PC-9 (cell line): ENCODE measurements at regions not wholly inside any gene's neighbourhood (a gene's known extent, or its start where the extent isn't known, plus 50 kb on each side); places are given as distances from the start of the nearest gene placed in this dataset.
"Not testable (repeated sequence)": the region's sequence is repeated elsewhere in the genome, so short reads cannot be mapped to it uniquely, and the experiment has no call there.

Source experiments
- BruUV-seq: library from RNA; stranded (reverse); fragments of 400-500 nt; replicated peaks from 2 replicates; lab custom pipeline; 2021; lab: Mats Ljungman, UMichigan
- CTCF ChIA-PET: fragments of 300-600 bp; sonication (Branson Sonifier 250); formaldehyde crosslinking; loops from one replicate; lab custom pipeline; 2022; ENCODE audit warnings: antibody characterized with exemption; lab: Charles Lee
- POLR2A ChIA-PET: fragments of 300-600 bp; sonication (Branson Sonifier 250); formaldehyde crosslinking; loops from one replicate; lab custom pipeline; 2022; ENCODE audit warnings: antibody characterized with exemption; ENCODE audit not compliant: unreplicated experiment; lab: Charles Lee
- DNase-seq, 2 experiments: peaks; one replicate each; pipeline versions ENCODE4 v3.0.0 to v3.0.0-alpha.2; 2015 to 2022; ENCODE audit warnings: mixed read lengths in 1 of 2
- H2AFZ ChIP-seq: fragments of 200-600 bp; sonication (generic); 2 replicates; pipeline ENCODE4 v1.8.1; 2017; ENCODE audit warnings: antibody characterized with exemption
- H3F3A ChIP-seq: fragments of 200-600 bp; sonication (generic); 2 replicates; pipeline ENCODE4 v1.8.1; 2017; ENCODE audit warnings: antibody characterized with exemption, mild to moderate bottlenecking, low read depth; ENCODE audit not compliant: insufficient read depth
- H3K27ac ChIP-seq: fragments of 200-600 bp; sonication (generic); 2 replicates; pipeline ENCODE4 v1.6.1; 2016; ENCODE audit warnings: mixed run types
- H3K27me3 ChIP-seq: fragments of 200-600 bp; sonication (generic); 2 replicates; pipeline ENCODE4 v1.6.1; 2016; ENCODE audit warnings: low read depth, mixed run types; ENCODE audit not compliant: insufficient read depth
- H3K36me3 ChIP-seq: fragments of 200-600 bp; sonication (generic); 2 replicates; pipeline ENCODE4 v1.6.1; 2016; ENCODE audit warnings: low read depth, mixed run types
- H3K4me1 ChIP-seq: fragments of 200-600 bp; sonication (generic); replicated peaks from 2 replicates; pipeline ENCODE4 v1.6.1; 2016; ENCODE audit warnings: mixed run types; ENCODE audit not compliant: insufficient read depth
- H3K4me2 ChIP-seq: fragments of 200-600 bp; sonication (generic); 2 replicates; pipeline ENCODE4 v1.6.1; 2017; ENCODE audit warnings: mixed run types
- H3K4me3 ChIP-seq: fragments of 200-600 bp; sonication (generic); 2 replicates; pipeline ENCODE4 v1.6.1; 2016; ENCODE audit warnings: mixed run types
- H3K79me2 ChIP-seq: fragments of 200-600 bp; sonication (generic); 2 replicates; pipeline ENCODE4 v1.6.1; 2017; ENCODE audit warnings: low read depth, mixed run types
- H3K9me2 ChIP-seq: fragments of 200-600 bp; sonication (generic); 2 replicates; pipeline ENCODE4 v1.8.1; 2017; ENCODE audit warnings: mild to moderate bottlenecking; ENCODE audit not compliant: insufficient read depth
- H3K9me3 ChIP-seq: fragments of 200-600 bp; sonication (generic); 2 replicates; pipeline ENCODE4 v1.8.1; 2016; ENCODE audit warnings: low read depth; ENCODE audit not compliant: insufficient read depth
- H4K20me1 ChIP-seq: fragments of 200-600 bp; sonication (generic); 2 replicates; pipeline ENCODE4 v1.8.1; 2017; ENCODE audit not compliant: insufficient read depth
- EZH2 ChIP-seq: fragments of 200-600 bp; sonication (generic); IDR thresholded peaks from 2 replicates; pipeline ENCODE4 v1.8.0; 2017; ENCODE audit warnings: antibody characterized with exemption, low read depth
- intact Hi-C: fragments of 100-400 bp; cut with micrococcal nuclease; formaldehyde crosslinking; loops from one replicate; pipeline ENCODE4 v1.10.0; 2022; ENCODE audit not compliant: unreplicated experiment
- TF ChIP-seq, protein P1 (sequence below): fragments of 200-600 bp; sonication (generic); conservative IDR thresholded peaks from 2 replicates; pipeline ENCODE4 v1.6.1; 2017; ENCODE audit warnings: mixed run types, antibody characterized with exemption, mild to moderate bottlenecking, moderate library complexity

DNA sequence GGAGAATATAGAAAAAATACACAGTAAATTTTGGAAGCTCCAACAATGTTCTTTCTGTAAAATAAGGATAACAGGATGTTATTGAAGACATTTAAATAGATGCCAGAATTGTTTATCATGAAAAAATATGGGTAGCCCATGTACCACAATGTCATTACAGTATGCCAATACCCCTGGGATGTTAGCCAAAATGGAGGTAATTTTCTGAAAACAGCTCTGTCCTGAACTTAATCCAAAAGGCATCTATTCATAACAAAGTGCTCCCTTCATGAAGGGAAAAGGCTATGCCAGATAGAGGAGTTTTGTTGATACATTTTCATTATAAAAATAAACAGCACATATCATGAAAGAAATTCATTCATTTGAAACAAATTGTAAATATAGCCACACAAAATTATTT lies 1902.6 kb upstream of the AGA start:
- H3F3A ChIP-seq: no peaks in the 10 kb centered on the region
- H3K9me3 ChIP-seq: no peaks in the 10 kb centered on the region
- ChIA-PET POLR2A (no interaction called here), CTCF (no interaction called here)
- H3K79me2 ChIP-seq: no peaks in the 10 kb centered on the region
- no peaks in the 10 kb centered on the region for H3K27me3 ChIP-seq
- BruUV-seq: no TSS peak
- no peaks in the 10 kb centered on the region for H4K20me1 ChIP-seq
- H2AFZ ChIP-seq: no peak overlapping the region
- H3K9me2 ChIP-seq: no peaks in the 10 kb centered on the region
- H3K4me1 ChIP-seq: no peaks in the 10 kb centered on the region
- no peak overlapping the region for H3K27ac ChIP-seq
- no peak overlapping the region for H3K4me3 ChIP-seq
- no peaks in the 10 kb centered on the region for H3K36me3 ChIP-seq
- no peak for DNase-seq
- no peak overlapping the region for H3K4me2 ChIP-seq
- no peak for TF ChIP-seq EZH2
- TF ChIP-seq, protein P1, sequence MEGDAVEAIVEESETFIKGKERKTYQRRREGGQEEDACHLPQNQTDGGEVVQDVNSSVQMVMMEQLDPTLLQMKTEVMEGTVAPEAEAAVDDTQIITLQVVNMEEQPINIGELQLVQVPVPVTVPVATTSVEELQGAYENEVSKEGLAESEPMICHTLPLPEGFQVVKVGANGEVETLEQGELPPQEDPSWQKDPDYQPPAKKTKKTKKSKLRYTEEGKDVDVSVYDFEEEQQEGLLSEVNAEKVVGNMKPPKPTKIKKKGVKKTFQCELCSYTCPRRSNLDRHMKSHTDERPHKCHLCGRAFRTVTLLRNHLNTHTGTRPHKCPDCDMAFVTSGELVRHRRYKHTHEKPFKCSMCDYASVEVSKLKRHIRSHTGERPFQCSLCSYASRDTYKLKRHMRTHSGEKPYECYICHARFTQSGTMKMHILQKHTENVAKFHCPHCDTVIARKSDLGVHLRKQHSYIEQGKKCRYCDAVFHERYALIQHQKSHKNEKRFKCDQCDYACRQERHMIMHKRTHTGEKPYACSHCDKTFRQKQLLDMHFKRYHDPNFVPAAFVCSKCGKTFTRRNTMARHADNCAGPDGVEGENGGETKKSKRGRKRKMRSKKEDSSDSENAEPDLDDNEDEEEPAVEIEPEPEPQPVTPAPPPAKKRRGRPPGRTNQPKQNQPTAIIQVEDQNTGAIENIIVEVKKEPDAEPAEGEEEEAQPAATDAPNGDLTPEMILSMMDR: no peak
- intact Hi-C loops: no loop called here

DNA sequence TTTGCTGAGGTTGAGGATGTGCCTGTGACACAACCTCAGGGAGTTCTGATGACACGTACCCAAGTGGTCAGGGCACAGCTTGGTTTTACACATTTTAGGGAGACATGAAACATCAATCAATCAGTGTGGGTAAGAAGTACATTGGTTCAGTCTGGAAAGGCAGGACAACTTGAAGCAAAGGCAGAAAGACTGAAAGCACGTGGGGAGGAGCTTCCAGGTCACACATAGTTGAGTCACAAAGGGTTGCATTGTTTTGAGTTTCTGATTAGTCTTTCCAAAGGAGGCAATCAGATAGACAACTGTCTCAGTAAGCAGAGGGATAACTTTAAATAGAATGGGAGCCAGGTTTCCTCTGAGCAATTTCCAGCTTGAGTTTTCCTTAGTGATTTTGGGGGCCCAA lies 1910.0 kb upstream of the AGA start:
- Histone ChIP-seq H3K9me2 (no peaks in the 10 kb centered on the region), H3K9me3 (no peaks in the 10 kb centered on the region), H3K79me2 (no peaks in the 10 kb centered on the region), H4K20me1 (no peaks in the 10 kb centered on the region), H3K27ac (no peak overlapping the region), H3F3A (no peaks in the 10 kb centered on the region), H3K4me1 (no peaks in the 10 kb centered on the region), H3K36me3 (no peaks in the 10 kb centered on the region), H3K27me3 (no peaks in the 10 kb centered on the region), H3K4me3 (no peak overlapping the region), H3K4me2 (no peak overlapping the region), H2AFZ (no peak overlapping the region)
- intact Hi-C loops: no loop called here
- ChIA-PET POLR2A (no interaction called here), CTCF (no interaction called here)
- no TSS peak for BruUV-seq
- DNase-seq: no peak
- TF ChIP-seq, protein P1: no peak
- no peak for TF ChIP-seq EZH2

DNA sequence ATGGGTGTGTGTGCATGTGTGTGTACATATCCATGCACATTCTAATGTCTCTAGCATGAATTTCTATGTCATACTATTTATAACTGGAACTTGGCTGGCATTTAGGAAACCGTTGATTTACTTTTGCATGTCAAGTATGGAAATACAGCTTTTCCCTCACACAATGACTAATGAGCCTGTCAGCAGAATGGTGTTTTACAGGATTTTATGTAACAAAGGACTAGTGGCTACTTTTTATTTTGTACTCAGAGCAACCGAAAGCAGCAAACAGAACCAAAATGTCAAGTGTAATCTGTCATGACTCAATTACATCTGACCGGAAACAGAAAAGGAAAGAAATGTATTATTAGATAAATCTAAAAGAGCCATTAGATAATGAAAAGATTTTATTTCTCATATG lies 1911.5 kb upstream of the AGA start:
- H3K9me3 ChIP-seq: no peaks in the 10 kb centered on the region
- no peaks in the 10 kb centered on the region for H3F3A ChIP-seq
- ChIA-PET CTCF (no interaction called here), POLR2A (no interaction called here)
- no peaks in the 10 kb centered on the region for H3K27me3 ChIP-seq
- intact Hi-C loops: no loop called here
- H2AFZ ChIP-seq: no peak overlapping the region
- H3K9me2 ChIP-seq: no peaks in the 10 kb centered on the region
- H3K4me1 ChIP-seq: no peaks in the 10 kb centered on the region
- no peaks in the 10 kb centered on the region for H3K79me2 ChIP-seq
- H3K36me3 ChIP-seq: no peaks in the 10 kb centered on the region
- H3K4me2 ChIP-seq: no peak overlapping the region
- no peaks in the 10 kb centered on the region for H4K20me1 ChIP-seq
- no peak overlapping the region for H3K4me3 ChIP-seq
- no peak for TF ChIP-seq EZH2
- DNase-seq: no peak
- no peak overlapping the region for H3K27ac ChIP-seq
- BruUV-seq: no TSS peak

DNA sequence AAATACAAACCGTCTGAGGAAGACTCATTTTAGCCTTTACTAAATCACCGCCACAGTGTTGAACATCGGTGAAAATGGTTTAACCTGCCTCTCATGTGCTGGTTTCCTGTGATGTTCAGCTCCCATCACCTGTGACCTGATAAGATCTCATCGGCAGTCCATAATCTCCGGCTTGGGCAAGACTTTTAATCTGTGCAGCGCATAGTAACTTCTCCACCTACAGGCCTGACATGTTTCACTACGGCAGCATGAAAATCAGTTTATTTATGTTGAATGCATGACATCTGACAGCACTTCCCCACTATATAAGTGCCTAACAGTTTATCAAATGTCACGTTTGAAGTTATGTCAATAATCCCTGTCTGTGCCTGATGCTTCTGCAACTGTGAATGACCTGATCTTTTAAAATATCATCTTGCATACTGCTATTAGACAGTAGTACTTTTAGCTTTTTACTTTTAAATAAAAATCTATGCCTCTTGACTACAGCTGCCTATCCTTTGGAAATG lies 1919.8 kb upstream of the AGA start:
- Histone ChIP-seq H3K9me2 (no peaks in the 10 kb centered on the region), H3F3A (no peaks in the 10 kb centered on the region), H3K9me3 (no peaks in the 10 kb centered on the region), H3K27ac (no peak overlapping the region), H3K79me2 (no peaks in the 10 kb centered on the region), H3K4me3 (no peak overlapping the region), H2AFZ (no peak overlapping the region), H4K20me1 (no peaks in the 10 kb centered on the region), H3K4me1 (no peaks in the 10 kb centered on the region), H3K27me3 (no peaks in the 10 kb centered on the region), H3K4me2 (no peak overlapping the region), H3K36me3 (no peaks in the 10 kb centered on the region)
- ChIA-PET CTCF (no interaction called here), POLR2A (no interaction called here)
- DNase-seq: no peak
- TF ChIP-seq, protein P1: no peak
- TF ChIP-seq EZH2: no peak
- BruUV-seq: no TSS peak
- intact Hi-C loops: no loop called here

DNA sequence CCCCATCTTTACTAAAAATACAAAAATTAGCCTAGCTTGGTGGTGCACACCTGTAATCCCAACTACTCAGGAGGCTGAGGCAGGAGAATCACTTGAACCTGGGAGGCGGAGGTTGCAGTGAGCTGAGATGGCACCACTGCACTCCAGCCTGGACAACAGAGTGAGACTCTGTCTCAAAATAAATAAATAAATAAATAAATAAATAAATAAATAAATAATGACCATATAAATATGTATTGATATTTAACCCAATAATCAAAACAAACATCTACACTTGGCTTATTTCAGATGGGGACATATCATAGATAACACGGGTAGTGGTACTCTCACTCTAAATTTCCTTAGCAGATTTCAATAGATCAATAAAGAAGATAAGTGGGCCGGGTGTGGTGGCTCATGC lies 1923.7 kb upstream of the AGA start:
- intact Hi-C loops, H3K27ac ChIP-seq, DNase-seq, H3F3A ChIP-seq, H3K9me2 ChIP-seq, H4K20me1 ChIP-seq, H2AFZ ChIP-seq, POLR2A ChIA-PET, H3K79me2 ChIP-seq, BruUV-seq, H3K4me3 ChIP-seq, H3K27me3 ChIP-seq, H3K4me1 ChIP-seq, H3K9me3 ChIP-seq, CTCF ChIA-PET, H3K4me2 ChIP-seq, H3K36me3 ChIP-seq: not testable (repeated sequence)
